MCF 10A (cell line): ENCODE measurements at regions not wholly inside any gene's neighbourhood (a gene's known extent, or its start where the extent isn't known, plus 50 kb on each side); places are given as distances from the start of the nearest gene placed in this dataset.

ENCODE experiments used
- BruUV-seq: library from RNA; stranded (reverse); fragments of 400-500 nt; replicated peaks from 2 replicates; lab custom pipeline; 2021; lab: Mats Ljungman, UMichigan
- CTCF ChIA-PET: fragments of 300-600 bp; sonication (Branson Sonifier 250); formaldehyde crosslinking; extraction: SDS; loops from one replicate; lab custom pipeline; 2021; ENCODE audit warnings: antibody characterized with exemption, inconsistent platforms; lab: Yijun Ruan, JAX
- POLR2A ChIA-PET: fragments of 300-600, 350-650 bp; sonication (Branson Sonifier 250); formaldehyde crosslinking; extraction: SDS; loops from one replicate; lab custom pipeline; 2020; ENCODE audit warnings: antibody characterized with exemption, inconsistent platforms; lab: Yijun Ruan, JAX
- DNase-seq: peaks from one replicate; pipeline ENCODE4 v3.0.0-alpha.2; 2018; ENCODE audit not compliant: unreplicated experiment
- H3K27ac Mint-ChIP-seq: one replicate; pipeline ENCODE4 v1.8.0; 2022; ENCODE audit warnings: mild to moderate bottlenecking, low read depth, mixed read lengths; ENCODE audit not compliant: unreplicated experiment
- H3K27me3 Mint-ChIP-seq: one replicate; pipeline ENCODE4 v1.8.0; 2022; ENCODE audit warnings: mixed read lengths; ENCODE audit not compliant: insufficient read depth, unreplicated experiment
- H3K36me3 Mint-ChIP-seq: one replicate; pipeline ENCODE4 v1.8.0; 2022; ENCODE audit warnings: mild to moderate bottlenecking, moderate library complexity, mixed read lengths; ENCODE audit not compliant: insufficient read depth, unreplicated experiment
- H3K4me1 Mint-ChIP-seq: one replicate; pipeline ENCODE4 v1.8.0; 2022; ENCODE audit warnings: mixed read lengths; ENCODE audit not compliant: insufficient read depth, unreplicated experiment
- H3K4me3 Mint-ChIP-seq: one replicate; pipeline ENCODE4 v1.8.0; 2022; ENCODE audit warnings: mild to moderate bottlenecking, moderate library complexity, mixed read lengths; ENCODE audit not compliant: unreplicated experiment
- H3K9me3 Mint-ChIP-seq: one replicate; pipeline ENCODE4 v1.8.0; 2022; ENCODE audit warnings: mixed read lengths; ENCODE audit not compliant: unreplicated experiment
- intact Hi-C: fragments of 100-400 bp; cut with micrococcal nuclease; formaldehyde crosslinking; loops from 2 replicates; pipeline ENCODE4 v1.14.1; 2022
- TF ChIP-seq, protein P1 (sequence below): fragments of 200-600 bp; IDR thresholded peaks from one replicate; pipeline ENCODE4 v1.8.0; 2022; ENCODE audit warnings: antibody characterized with exemption, mild to moderate bottlenecking; ENCODE audit not compliant: unreplicated experiment

DNA sequence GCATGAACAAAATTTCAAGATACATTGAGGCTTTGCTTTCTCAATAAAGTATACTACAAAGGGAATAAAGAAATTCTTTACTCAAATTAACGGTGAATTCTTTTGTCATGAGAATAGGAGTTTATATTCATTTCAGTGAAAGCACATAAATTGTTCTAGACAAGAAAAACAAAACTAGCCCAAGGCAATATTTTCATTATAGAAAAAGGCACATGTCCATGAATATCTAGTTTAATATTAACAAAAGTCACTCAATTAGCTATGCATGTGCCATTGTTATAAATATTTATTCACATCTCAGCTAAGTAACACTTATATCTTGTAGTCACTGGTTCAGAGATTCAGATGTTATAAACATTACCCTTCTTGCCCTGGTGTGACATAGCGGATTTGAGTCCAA is 369.3 kb downstream of the GPATCH2 start:
- TF ChIP-seq, protein P1, sequence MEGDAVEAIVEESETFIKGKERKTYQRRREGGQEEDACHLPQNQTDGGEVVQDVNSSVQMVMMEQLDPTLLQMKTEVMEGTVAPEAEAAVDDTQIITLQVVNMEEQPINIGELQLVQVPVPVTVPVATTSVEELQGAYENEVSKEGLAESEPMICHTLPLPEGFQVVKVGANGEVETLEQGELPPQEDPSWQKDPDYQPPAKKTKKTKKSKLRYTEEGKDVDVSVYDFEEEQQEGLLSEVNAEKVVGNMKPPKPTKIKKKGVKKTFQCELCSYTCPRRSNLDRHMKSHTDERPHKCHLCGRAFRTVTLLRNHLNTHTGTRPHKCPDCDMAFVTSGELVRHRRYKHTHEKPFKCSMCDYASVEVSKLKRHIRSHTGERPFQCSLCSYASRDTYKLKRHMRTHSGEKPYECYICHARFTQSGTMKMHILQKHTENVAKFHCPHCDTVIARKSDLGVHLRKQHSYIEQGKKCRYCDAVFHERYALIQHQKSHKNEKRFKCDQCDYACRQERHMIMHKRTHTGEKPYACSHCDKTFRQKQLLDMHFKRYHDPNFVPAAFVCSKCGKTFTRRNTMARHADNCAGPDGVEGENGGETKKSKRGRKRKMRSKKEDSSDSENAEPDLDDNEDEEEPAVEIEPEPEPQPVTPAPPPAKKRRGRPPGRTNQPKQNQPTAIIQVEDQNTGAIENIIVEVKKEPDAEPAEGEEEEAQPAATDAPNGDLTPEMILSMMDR: no peak
- ChIA-PET CTCF (interaction anchor here (0.6 kb wide), 1 partner anchor 366 kb away, joined by 5 read pairs; no protein-coding TSS in a partner anchor), POLR2A (interaction anchor here (0.6 kb wide), 1 partner anchor 299 kb away, joined by 3 read pairs; no protein-coding TSS in a partner anchor)
- intact Hi-C loops: no loop called here
- no peak for DNase-seq
- Mint-ChIP-seq H3K4me3 (no peak overlapping the region), H3K36me3 (no peaks in the 10 kb centered on the region), H3K27me3 (no peaks in the 10 kb centered on the region), H3K4me1 (no peaks in the 10 kb centered on the region), H3K27ac (no peak overlapping the region), H3K9me3 (no peaks in the 10 kb centered on the region)
- no TSS peak for BruUV-seq

DNA sequence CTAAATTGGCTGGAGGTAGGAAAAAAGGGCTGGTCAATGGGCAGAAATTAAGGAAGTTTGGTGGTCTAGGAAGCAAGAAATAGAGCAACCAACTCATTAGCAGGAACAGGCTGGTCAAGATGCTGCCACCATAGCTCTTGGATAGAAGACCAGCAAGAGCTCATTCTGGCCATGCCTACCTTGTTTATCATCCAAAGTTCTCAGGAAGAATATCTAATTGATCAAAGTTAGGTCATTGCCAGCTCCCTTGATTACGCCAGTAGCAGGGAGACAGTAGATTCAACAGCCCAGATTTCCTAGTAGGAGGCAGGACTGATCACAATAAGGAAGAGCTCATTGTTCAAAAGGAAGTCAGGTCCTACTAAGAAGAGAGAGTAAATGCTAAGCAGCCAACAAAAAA is 370.2 kb downstream of the GPATCH2 start:
- Mint-ChIP-seq H3K27ac (no peak overlapping the region), H3K36me3 (no peaks in the 10 kb centered on the region), H3K27me3 (no peaks in the 10 kb centered on the region), H3K4me3 (no peak overlapping the region), H3K9me3 (no peaks in the 10 kb centered on the region), H3K4me1 (no peaks in the 10 kb centered on the region)
- no peak for DNase-seq
- TF ChIP-seq, protein P1: no peak
- ChIA-PET POLR2A (no interaction called here), CTCF (interaction anchor here (0.7 kb wide), 1 partner anchor 25 kb away, joined by 4 read pairs; no protein-coding TSS in a partner anchor)
- intact Hi-C loops: no loop called here
- no TSS peak for BruUV-seq

DNA sequence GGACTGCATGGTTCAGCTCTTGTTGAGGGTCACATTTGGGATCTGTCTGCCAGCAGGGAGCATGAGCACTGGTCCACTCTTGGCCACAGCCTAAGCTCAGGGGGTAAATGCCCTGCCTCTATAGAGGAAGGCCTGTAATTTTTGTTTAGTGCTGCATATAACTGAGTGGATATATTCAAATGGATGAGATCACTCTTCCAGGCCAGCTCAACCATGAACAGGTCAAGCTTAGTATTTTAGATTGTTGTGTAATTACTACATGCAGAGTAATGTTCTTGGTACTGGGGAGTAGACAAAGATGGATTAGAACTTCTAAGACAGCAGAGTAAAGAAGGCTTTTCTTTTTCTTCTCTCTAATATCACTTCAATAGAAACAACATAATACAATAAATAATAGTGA is 376.9 kb downstream of the GPATCH2 start:
- Mint-ChIP-seq H3K4me1 (no peaks in the 10 kb centered on the region), H3K36me3 (no peaks in the 10 kb centered on the region), H3K4me3 (no peak overlapping the region), H3K9me3 (no peaks in the 10 kb centered on the region), H3K27me3 (no peaks in the 10 kb centered on the region), H3K27ac (no peak overlapping the region)
- POLR2A ChIA-PET: no interaction called here
- intact Hi-C loops: no loop called here
- TF ChIP-seq, protein P1: no peak
- BruUV-seq: no TSS peak
- CTCF ChIA-PET: interaction anchor here (0.6 to 1.5 kb wide), 5 partner anchors 8 to 504 kb away, joined by 3 to 6 read pairs (median 4); no protein-coding TSS in a partner anchor
- DNase-seq: no peak

DNA sequence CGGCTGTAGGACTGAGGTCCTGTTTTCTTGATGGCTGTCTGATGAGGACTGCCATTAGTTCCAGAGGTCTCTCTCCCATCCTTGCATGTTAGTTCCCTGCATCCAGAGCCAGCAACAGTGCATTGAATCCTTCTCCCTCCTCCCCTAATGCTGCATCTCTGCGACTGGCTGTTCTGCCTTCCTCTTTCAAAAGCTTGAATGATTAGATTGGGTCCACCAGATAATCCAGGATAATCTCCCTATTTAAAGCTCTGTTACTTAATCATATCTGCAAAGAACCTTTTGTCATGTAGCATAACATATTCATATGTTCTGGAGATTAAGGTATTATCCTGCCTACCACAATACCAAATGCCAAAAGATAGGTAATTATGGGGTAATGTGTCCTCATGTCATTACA is 377.5 kb downstream of the GPATCH2 start:
- CTCF ChIA-PET: interaction anchor here (1.0 to 1.1 kb wide), 2 partner anchors 26 to 503 kb away, joined by 3 to 4 read pairs; no protein-coding TSS in a partner anchor
- TF ChIP-seq, protein P1: no peak
- Mint-ChIP-seq H3K27me3 (no peaks in the 10 kb centered on the region), H3K4me3 (no peak overlapping the region), H3K36me3 (no peaks in the 10 kb centered on the region), H3K27ac (no peak overlapping the region), H3K9me3 (no peaks in the 10 kb centered on the region), H3K4me1 (no peaks in the 10 kb centered on the region)
- intact Hi-C loops: no loop called here
- POLR2A ChIA-PET: no interaction called here
- BruUV-seq: no TSS peak
- no peak for DNase-seq
